ENCODE measurements at regions not wholly inside any gene's neighbourhood (a gene's known extent, or its start where the extent isn't known, plus 50 kb on each side); places are given as distances from the start of the nearest gene placed in this dataset.

GRCh38 chr18:55912071-55912470 lies 324.1 kb upstream of the TCF4 start:
- Histone ChIP-seq H3K18ac (ENCODE audit: low read depth, low read length) (no peak overlapping the region), H3K36me3 (ENCODE audit: control insufficient read depth, insufficient read depth, low read length) (no peaks in the 10 kb centered on the region), H2BK20ac (ENCODE audit: low read depth, low read length) (no peak overlapping the region), H3K4ac (ENCODE audit: low read depth, low read length) (no peak overlapping the region), H2BK15ac (ENCODE audit: low read depth, low read length) (no peak overlapping the region), H4K8ac (ENCODE audit: low read depth in 2 of 2, low read length in 2 of 2) (no peak overlapping the region), H2AK9ac (replicated peaks; ENCODE audit: low read depth, low read length, poor library complexity) (no peak overlapping the region), H3K27ac (ENCODE audit: insufficient read depth, low read length) (no peak overlapping the region), H4K5ac (ENCODE audit: low read depth, low read length) (no peak overlapping the region), H3K23ac (ENCODE audit: low read depth, low read length) (no peak overlapping the region), H2AFZ (replicated peaks; ENCODE audit: low read length, poor library complexity) (peak overlapping the region; percentile 19), H3K4me2 (ENCODE audit: low read depth, low read length) (no peak overlapping the region), H3K9ac (ENCODE audit: low read depth, low read length) (no peak overlapping the region), H2AK5ac (ENCODE audit: low read depth, low read length) (no peak overlapping the region), H4K20me1 (ENCODE audit: insufficient read depth, low read length) (no peaks in the 10 kb centered on the region), H4K91ac (ENCODE audit: insufficient read depth, low read depth, low read length) (no peak overlapping the region), H3K4me1 (ENCODE audit: control insufficient read depth, insufficient read depth, low read length) (no peaks in the 10 kb centered on the region), H3K79me1 (ENCODE audit: low read depth in 1 of 2, low read length in 2 of 2) (no peaks in the 10 kb centered on the region), H3K56ac (ENCODE audit: extremely low read depth, insufficient read depth, low read length) (no peak overlapping the region), H2BK5ac (ENCODE audit: low read depth, low read length, poor library complexity, severe bottlenecking) (no peak overlapping the region), H3K9me3 (ENCODE audit: control insufficient read depth, insufficient read depth, low read length) (no peaks in the 10 kb centered on the region), H3K4me3 (ENCODE audit: insufficient read depth, low read depth, low read length) (no peak overlapping the region), H3K14ac (replicated peaks; ENCODE audit: low read depth, low read length) (no peak overlapping the region), H3K27me3 (ENCODE audit: control insufficient read depth, insufficient read depth, low read length) (no peaks in the 10 kb centered on the region), H2BK120ac (ENCODE audit: low read depth, low read length) (no peak overlapping the region), H3K9me1 (ENCODE audit: insufficient read depth, low read length) (no peaks in the 10 kb centered on the region)
- DNase-seq (no peak), ATAC-seq (ENCODE audit: low read depth) (no peak)
- TF ChIP-seq FOS (IDR thresholded peaks at IDR 0.05; ENCODE audit: low read depth, low read length) (no peak), MAFK (IDR thresholded peaks at IDR 0.05; ENCODE audit: low read depth, low read length) (no peak), RCOR1 (IDR thresholded peaks at IDR 0.05; ENCODE audit: insufficient replicate concordance, low read length) (no peak), RAD21 (IDR thresholded peaks at IDR 0.05; ENCODE audit: low read length) (no peak), SMC3 (IDR thresholded peaks at IDR 0.05; ENCODE audit: low read depth, low read length) (no peak), POLR2A (IDR thresholded peaks at IDR 0.05; ENCODE audit: low read depth, low read length) (no peak), USF2 (IDR thresholded peaks at IDR 0.05; ENCODE audit: low read depth, low read length) (no peak), NFE2L2 (IDR thresholded peaks at IDR 0.05; ENCODE audit: low read depth, low read length) (no peak), CTCF (conservative IDR thresholded peaks at IDR 0.05; ENCODE audit: low read depth, low read length) (no peak), BHLHE40 (IDR thresholded peaks at IDR 0.05; ENCODE audit: low read depth, low read length) (no peak), MAZ (IDR thresholded peaks at IDR 0.05; ENCODE audit: borderline replicate concordance, low read depth, low read length) (no peak)
- in situ Hi-C loops (cut with MboI; ENCODE audit: low sequenced_read_pairs), result no loop called here
- ChIA-PET POLR2A (ENCODE audit: unreplicated experiment) (no interaction called here), CTCF (no interaction called here)
- no CpG with 5 or more reads among the region's 2 CpGs for WGBS, 2 experiments (ENCODE audit: extremely low coverage in 2 of 2, insufficient read length in 1 of 2)
- dilution Hi-C loops (cut with HindIII; ENCODE audit: low sequenced_read_pairs, unreplicated experiment), result no loop called here
- intact Hi-C loops (cut with micrococcal nuclease), result no loop called here
- BruUV-seq (replicated peaks), result no TSS peak

Data from IMR-90 (cell line).